SH-SY5Y (cell line): ENCODE measurements at regions not wholly inside any gene's neighbourhood (a gene's known extent, or its start where the extent isn't known, plus 50 kb on each side); places are given as distances from the start of the nearest gene placed in this dataset.

Source experiments
- GATA2 ChIP-seq: IDR thresholded peaks from 2 replicates; pipeline ENCODE4 v1.6.1; 2011; ENCODE audit warnings: mild to moderate bottlenecking, low read depth, low read length
- GATA3 ChIP-seq: IDR thresholded peaks from 2 replicates; pipeline ENCODE4 v1.6.1; 2011; ENCODE audit warnings: low read depth, mild to moderate bottlenecking, low read length, moderate library complexity

- TF ChIP-seq GATA3 (no peak), GATA2 (no peak)
Measured at GRCh38 chr18:47727409-47727808, 203.1 kb downstream of the SMAD2 start.
